IPS-11a (cell line): ENCODE measurements at regions not wholly inside any gene's neighbourhood (a gene's known extent, or its start where the extent isn't known, plus 50 kb on each side); places are given as distances from the start of the nearest gene placed in this dataset.
A peak's percentile ranks its signal among the peaks of the same experiment; 100 is the strongest.

Source experiments
- H3K4me3 ChIP-seq: one replicate; pipeline ENCODE4 v1.5.1; 2013; ENCODE audit warnings: low read depth, low read length, control low read depth

GRCh38 chr3:117955196-117955595 lies 1079.5 kb downstream of the IGSF11 start:
- H3K4me3 ChIP-seq: no peak overlapping the region

- H3K4me3 ChIP-seq: no peak overlapping the region
Measured at GRCh38 chr3:117958027-117958426, 1076.6 kb downstream of the IGSF11 start.

- H3K4me3 ChIP-seq: no peak overlapping the region
Measured at GRCh38 chr3:117962750-117963149, 1071.9 kb downstream of the IGSF11 start.

GRCh38 chr3:117963858-117964257 lies 1070.8 kb downstream of the IGSF11 start:
- no peak overlapping the region for H3K4me3 ChIP-seq

- H3K4me3 ChIP-seq: no peak overlapping the region
Measured at GRCh38 chr3:117964814-117965213, 1069.8 kb downstream of the IGSF11 start.

GRCh38 chr3:117977504-117978228 lies 1057.0 kb downstream of the IGSF11 start:
- H3K4me3 ChIP-seq: no peak overlapping the region

- H3K4me3 ChIP-seq: no peak overlapping the region
Measured at GRCh38 chr3:117979466-117979865, 1055.2 kb downstream of the IGSF11 start.

GRCh38 chr3:117987256-117987655 lies 1047.4 kb downstream of the IGSF11 start:
- no peak overlapping the region for H3K4me3 ChIP-seq

GRCh38 chr3:117989982-117990381 lies 1044.7 kb downstream of the IGSF11 start:
- no peak overlapping the region for H3K4me3 ChIP-seq

- H3K4me3 ChIP-seq: no peak overlapping the region
Measured at GRCh38 chr3:117990627-117991026, 1044.0 kb downstream of the IGSF11 start.

- peak overlapping the region; percentile 34 for H3K4me3 ChIP-seq
Measured at GRCh38 chr3:117995842-117996437, 1038.7 kb downstream of the IGSF11 start.

GRCh38 chr3:117997201-117998049 lies 1037.2 kb downstream of the IGSF11 start:
- H3K4me3 ChIP-seq: peak overlapping the region; percentile 66

- H3K4me3 ChIP-seq: no peak overlapping the region
Measured at GRCh38 chr3:117998071-117998470, 1036.6 kb downstream of the IGSF11 start.

GRCh38 chr3:118000219-118000618 lies 1034.4 kb downstream of the IGSF11 start:
- no peak overlapping the region for H3K4me3 ChIP-seq

GRCh38 chr3:118001380-118001779 lies 1033.3 kb downstream of the IGSF11 start:
- no peak overlapping the region for H3K4me3 ChIP-seq

- H3K4me3 ChIP-seq: no peak overlapping the region
Measured at GRCh38 chr3:118011910-118012309, 1022.7 kb downstream of the IGSF11 start.

GRCh38 chr3:118029049-118029448 lies 1005.6 kb downstream of the IGSF11 start:
- no peak overlapping the region for H3K4me3 ChIP-seq

GRCh38 chr3:118036215-118036614 lies 998.4 kb downstream of the IGSF11 start:
- H3K4me3 ChIP-seq: no peak overlapping the region

- no peak overlapping the region for H3K4me3 ChIP-seq
Measured at GRCh38 chr3:118055381-118055780, 979.3 kb downstream of the IGSF11 start.

- H3K4me3 ChIP-seq: no peak overlapping the region
Measured at GRCh38 chr3:118057086-118057485, 977.6 kb downstream of the IGSF11 start.

- no peak overlapping the region for H3K4me3 ChIP-seq
Measured at GRCh38 chr3:118059096-118059495, 975.5 kb downstream of the IGSF11 start.

GRCh38 chr3:118067439-118067838 lies 967.2 kb downstream of the IGSF11 start:
- no peak overlapping the region for H3K4me3 ChIP-seq
